ENCODE measurements at regions not wholly inside any gene's neighbourhood (a gene's known extent, or its start where the extent isn't known, plus 50 kb on each side); places are given as distances from the start of the nearest gene placed in this dataset.
"Not testable (repeated sequence)": the region's sequence is repeated elsewhere in the genome, so short reads cannot be mapped to it uniquely, and the experiment has no call there.

- H3K9me3 Mint-ChIP-seq; H3K4me1 Mint-ChIP-seq (ENCODE audit: low read depth); DNase-seq; H3K27ac Mint-ChIP-seq; H3K27me3 Mint-ChIP-seq (ENCODE audit: low read depth); H3K36me3 Mint-ChIP-seq (ENCODE audit: low read depth); H3K4me3 Mint-ChIP-seq; CTCF ChIA-PET; intact Hi-C loops (cut with micrococcal nuclease): not testable (repeated sequence)
Measured at GRCh38 chr17:62238551-62239338, 141.6 kb upstream of the EFCAB3 start.

GRCh38 chr17:62233822-62234481 lies 146.4 kb upstream of the EFCAB3 start:
- DNase-seq; H3K4me1 Mint-ChIP-seq (ENCODE audit: low read depth); H3K27me3 Mint-ChIP-seq (ENCODE audit: low read depth); H3K9me3 Mint-ChIP-seq; intact Hi-C loops (cut with micrococcal nuclease); CTCF ChIA-PET; H3K4me3 Mint-ChIP-seq; H3K27ac Mint-ChIP-seq; H3K36me3 Mint-ChIP-seq (ENCODE audit: low read depth): not testable (repeated sequence)

GRCh38 chr17:62231293-62231692 lies 149.1 kb upstream of the EFCAB3 start:
- H3K27ac Mint-ChIP-seq; H3K4me1 Mint-ChIP-seq (ENCODE audit: low read depth); DNase-seq; H3K9me3 Mint-ChIP-seq; H3K4me3 Mint-ChIP-seq; CTCF ChIA-PET; intact Hi-C loops (cut with micrococcal nuclease); H3K36me3 Mint-ChIP-seq (ENCODE audit: low read depth); H3K27me3 Mint-ChIP-seq (ENCODE audit: low read depth): not testable (repeated sequence)

- H3K4me3 Mint-ChIP-seq; H3K27ac Mint-ChIP-seq; H3K4me1 Mint-ChIP-seq (ENCODE audit: low read depth); H3K9me3 Mint-ChIP-seq; H3K27me3 Mint-ChIP-seq (ENCODE audit: low read depth); H3K36me3 Mint-ChIP-seq (ENCODE audit: low read depth): not testable (repeated sequence)
- intact Hi-C loops (cut with micrococcal nuclease), result loop anchor here (10.0 kb wide), 1 partner anchor 592 kb away; no protein-coding TSS in a partner anchor
- CTCF ChIA-PET, result interaction anchor here (0.7 kb wide), 1 partner anchor 463 kb away, joined by 3 read pairs; no protein-coding TSS in a partner anchor
- DNase-seq, result peak; percentile 57
Measured at GRCh38 chr17:62226610-62227240, 153.6 kb upstream of the EFCAB3 start.

- H3K27me3 Mint-ChIP-seq (ENCODE audit: low read depth); H3K27ac Mint-ChIP-seq; CTCF ChIA-PET; H3K36me3 Mint-ChIP-seq (ENCODE audit: low read depth); DNase-seq; H3K9me3 Mint-ChIP-seq; H3K4me1 Mint-ChIP-seq (ENCODE audit: low read depth); H3K4me3 Mint-ChIP-seq: not testable (repeated sequence)
- intact Hi-C loops (cut with micrococcal nuclease), result loop anchor here (10.0 kb wide), 1 partner anchor 589 kb away; no protein-coding TSS in a partner anchor
Measured at GRCh38 chr17:62223585-62223984, 156.8 kb upstream of the EFCAB3 start.

- Mint-ChIP-seq H3K27me3 (ENCODE audit: low read depth) (no peaks in the 10 kb centered on the region), H3K27ac (no peak overlapping the region), H3K9me3 (no peaks in the 10 kb centered on the region), H3K4me3 (no peak overlapping the region), H3K36me3 (ENCODE audit: low read depth) (no peaks in the 10 kb centered on the region), H3K4me1 (ENCODE audit: low read depth) (no peaks in the 10 kb centered on the region)
- DNase-seq, result no peak
- CTCF ChIA-PET, result no interaction called here
- intact Hi-C loops (cut with micrococcal nuclease), result no loop called here
Measured at GRCh38 chr17:62219221-62219899, 154.3 kb upstream of the MED13 start.

GRCh38 chr17:62216847-62217246 lies 151.8 kb upstream of the MED13 start:
- Mint-ChIP-seq H3K4me3 (no peak overlapping the region), H3K36me3 (ENCODE audit: low read depth) (no peaks in the 10 kb centered on the region), H3K4me1 (ENCODE audit: low read depth) (no peaks in the 10 kb centered on the region), H3K27ac (no peak overlapping the region), H3K9me3 (no peaks in the 10 kb centered on the region), H3K27me3 (ENCODE audit: low read depth) (peaks cover 9% of the 10 kb centered on the region)
- no peak for DNase-seq
- CTCF ChIA-PET, result no interaction called here
- intact Hi-C loops (cut with micrococcal nuclease), result no loop called here

GRCh38 chr17:62215891-62216290 lies 150.8 kb upstream of the MED13 start:
- DNase-seq; CTCF ChIA-PET; H3K27me3 Mint-ChIP-seq (ENCODE audit: low read depth): not testable (repeated sequence)

GRCh38 chr17:62206550-62206949 lies 141.5 kb upstream of the MED13 start:
- intact Hi-C loops (cut with micrococcal nuclease), result no loop called here
- Mint-ChIP-seq H3K9me3 (peaks cover 2% of the 10 kb centered on the region), H3K4me1 (ENCODE audit: low read depth) (no peaks in the 10 kb centered on the region), H3K27me3 (ENCODE audit: low read depth) (no peaks in the 10 kb centered on the region), H3K27ac (no peak overlapping the region), H3K4me3 (no peak overlapping the region), H3K36me3 (ENCODE audit: low read depth) (no peaks in the 10 kb centered on the region)
- no peak for DNase-seq
- CTCF ChIA-PET, result no interaction called here

More at GRCh38 chr17:62215891-62216290, 150.8 kb upstream of the MED13 start:
- intact Hi-C loops (cut with micrococcal nuclease); H3K4me3 Mint-ChIP-seq; H3K27ac Mint-ChIP-seq; H3K36me3 Mint-ChIP-seq (ENCODE audit: low read depth); H3K4me1 Mint-ChIP-seq (ENCODE audit: low read depth); H3K9me3 Mint-ChIP-seq: not testable (repeated sequence)

- intact Hi-C loops (cut with micrococcal nuclease); DNase-seq; H3K36me3 Mint-ChIP-seq (ENCODE audit: low read depth); CTCF ChIA-PET; H3K4me1 Mint-ChIP-seq (ENCODE audit: low read depth); H3K4me3 Mint-ChIP-seq; H3K27me3 Mint-ChIP-seq (ENCODE audit: low read depth); H3K9me3 Mint-ChIP-seq; H3K27ac Mint-ChIP-seq: not testable (repeated sequence)
Measured at GRCh38 chr17:62197156-62197555, 132.1 kb upstream of the MED13 start.

- H3K4me3 Mint-ChIP-seq; H3K27ac Mint-ChIP-seq; H3K36me3 Mint-ChIP-seq (ENCODE audit: low read depth); H3K9me3 Mint-ChIP-seq; H3K27me3 Mint-ChIP-seq (ENCODE audit: low read depth); intact Hi-C loops (cut with micrococcal nuclease); CTCF ChIA-PET; H3K4me1 Mint-ChIP-seq (ENCODE audit: low read depth); DNase-seq: not testable (repeated sequence)
Measured at GRCh38 chr17:62196587-62196986, 131.5 kb upstream of the MED13 start.

GRCh38 chr17:62194401-62194800 lies 129.3 kb upstream of the MED13 start:
- no peak overlapping the region for H3K27ac Mint-ChIP-seq

More at GRCh38 chr17:62194401-62194800, 129.3 kb upstream of the MED13 start:
- Mint-ChIP-seq H3K9me3 (no peaks in the 10 kb centered on the region), H3K4me3 (no peak overlapping the region), H3K27me3 (ENCODE audit: low read depth) (no peaks in the 10 kb centered on the region), H3K36me3 (ENCODE audit: low read depth) (no peaks in the 10 kb centered on the region), H3K4me1 (ENCODE audit: low read depth) (no peaks in the 10 kb centered on the region)
- CTCF ChIA-PET, result interaction anchor here (0.6 kb wide), 1 partner anchor 41 kb away, joined by 3 read pairs; no protein-coding TSS in a partner anchor
- DNase-seq, result no peak
- intact Hi-C loops (cut with micrococcal nuclease), result no loop called here
